ENCODE measurements at regions not wholly inside any gene's neighbourhood (a gene's known extent, or its start where the extent isn't known, plus 50 kb on each side); places are given as distances from the start of the nearest gene placed in this dataset.
"Not testable (repeated sequence)": the region's sequence is repeated elsewhere in the genome, so short reads cannot be mapped to it uniquely, and the experiment has no call there.

DNA sequence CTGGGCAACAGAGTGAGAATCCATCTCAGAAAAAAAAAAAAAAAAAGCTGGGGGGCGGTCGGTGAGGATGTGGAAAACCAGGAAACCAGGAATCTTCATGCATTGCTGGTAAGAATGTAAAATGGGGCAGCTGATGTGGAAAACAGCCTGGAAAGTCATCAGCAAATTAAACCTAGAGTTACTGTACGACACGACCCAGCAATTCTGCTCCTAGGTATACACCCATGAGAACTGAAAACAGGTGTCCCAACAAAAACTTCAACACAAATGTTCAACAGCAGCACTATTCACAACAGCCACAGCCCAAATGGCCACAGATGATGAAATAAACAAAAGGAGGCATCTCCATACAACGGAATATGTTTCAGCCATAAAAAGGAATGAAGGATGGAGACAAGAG, 97.3 kb downstream of the NCOR2 start:
- TF ChIP-seq, protein P1, sequence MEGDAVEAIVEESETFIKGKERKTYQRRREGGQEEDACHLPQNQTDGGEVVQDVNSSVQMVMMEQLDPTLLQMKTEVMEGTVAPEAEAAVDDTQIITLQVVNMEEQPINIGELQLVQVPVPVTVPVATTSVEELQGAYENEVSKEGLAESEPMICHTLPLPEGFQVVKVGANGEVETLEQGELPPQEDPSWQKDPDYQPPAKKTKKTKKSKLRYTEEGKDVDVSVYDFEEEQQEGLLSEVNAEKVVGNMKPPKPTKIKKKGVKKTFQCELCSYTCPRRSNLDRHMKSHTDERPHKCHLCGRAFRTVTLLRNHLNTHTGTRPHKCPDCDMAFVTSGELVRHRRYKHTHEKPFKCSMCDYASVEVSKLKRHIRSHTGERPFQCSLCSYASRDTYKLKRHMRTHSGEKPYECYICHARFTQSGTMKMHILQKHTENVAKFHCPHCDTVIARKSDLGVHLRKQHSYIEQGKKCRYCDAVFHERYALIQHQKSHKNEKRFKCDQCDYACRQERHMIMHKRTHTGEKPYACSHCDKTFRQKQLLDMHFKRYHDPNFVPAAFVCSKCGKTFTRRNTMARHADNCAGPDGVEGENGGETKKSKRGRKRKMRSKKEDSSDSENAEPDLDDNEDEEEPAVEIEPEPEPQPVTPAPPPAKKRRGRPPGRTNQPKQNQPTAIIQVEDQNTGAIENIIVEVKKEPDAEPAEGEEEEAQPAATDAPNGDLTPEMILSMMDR (conservative IDR thresholded peaks at IDR 0.05): no peak
- TF ChIP-seq ZFX (IDR thresholded peaks at IDR 0.05): no peak
- H3K27ac ChIP-seq: no peak overlapping the region

DNA sequence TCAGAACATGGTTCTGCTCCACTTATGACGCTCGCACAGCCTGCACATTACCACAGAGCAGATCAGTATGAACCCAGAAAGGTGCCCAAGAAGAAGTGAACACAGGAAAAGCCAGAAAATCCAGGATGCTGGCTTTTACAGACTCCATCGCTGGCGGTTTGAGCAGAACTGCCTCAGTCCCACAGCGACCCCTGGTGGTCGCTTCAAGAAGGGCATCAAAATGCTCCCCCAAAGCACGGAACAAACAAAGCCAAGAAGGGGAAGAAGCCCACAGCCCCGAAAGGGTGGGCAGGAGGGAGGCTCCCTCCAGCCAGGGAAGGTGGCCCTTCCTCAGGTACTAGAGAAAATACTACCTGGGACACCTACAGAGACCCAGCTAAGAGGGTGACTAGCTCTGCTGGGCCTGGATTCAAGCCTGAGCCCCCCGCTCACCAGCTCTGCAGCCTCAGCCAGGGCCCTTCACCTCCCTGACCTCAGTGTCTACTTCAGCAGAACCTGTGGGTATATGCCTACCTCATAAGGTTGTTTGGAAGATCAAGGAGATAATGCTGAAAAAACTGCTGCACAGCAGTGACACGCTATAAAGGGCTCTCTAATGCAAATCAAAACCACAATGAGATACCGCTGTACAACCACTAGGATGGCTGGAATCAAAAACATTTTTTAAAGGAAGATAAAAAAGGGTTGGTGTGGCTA, 98.1 kb downstream of the NCOR2 start:
- TF ChIP-seq ZFX (IDR thresholded peaks at IDR 0.05): no peak
- TF ChIP-seq, protein P1 (conservative IDR thresholded peaks at IDR 0.05): peak; percentile 67
- H3K27ac ChIP-seq: no peak overlapping the region

DNA sequence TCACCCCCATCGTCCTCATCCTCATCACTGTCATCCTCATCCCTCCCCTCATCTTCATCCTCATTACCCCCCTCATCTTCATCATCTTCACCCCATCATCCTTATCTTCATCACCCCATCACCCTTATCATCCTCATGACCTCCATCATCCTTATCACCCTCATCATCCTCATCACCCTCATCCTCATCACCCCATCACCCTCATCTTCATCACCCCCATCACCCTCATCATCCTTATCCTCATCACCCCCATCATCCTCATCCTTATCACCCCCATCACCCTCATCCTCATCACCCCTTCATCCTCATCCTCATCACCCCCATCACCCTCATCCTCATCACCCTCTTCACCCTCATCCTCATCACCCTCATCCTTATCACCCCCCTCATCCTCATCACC, 99.9 kb downstream of the NCOR2 start:
- not testable (repeated sequence) for H3K27ac ChIP-seq

DNA sequence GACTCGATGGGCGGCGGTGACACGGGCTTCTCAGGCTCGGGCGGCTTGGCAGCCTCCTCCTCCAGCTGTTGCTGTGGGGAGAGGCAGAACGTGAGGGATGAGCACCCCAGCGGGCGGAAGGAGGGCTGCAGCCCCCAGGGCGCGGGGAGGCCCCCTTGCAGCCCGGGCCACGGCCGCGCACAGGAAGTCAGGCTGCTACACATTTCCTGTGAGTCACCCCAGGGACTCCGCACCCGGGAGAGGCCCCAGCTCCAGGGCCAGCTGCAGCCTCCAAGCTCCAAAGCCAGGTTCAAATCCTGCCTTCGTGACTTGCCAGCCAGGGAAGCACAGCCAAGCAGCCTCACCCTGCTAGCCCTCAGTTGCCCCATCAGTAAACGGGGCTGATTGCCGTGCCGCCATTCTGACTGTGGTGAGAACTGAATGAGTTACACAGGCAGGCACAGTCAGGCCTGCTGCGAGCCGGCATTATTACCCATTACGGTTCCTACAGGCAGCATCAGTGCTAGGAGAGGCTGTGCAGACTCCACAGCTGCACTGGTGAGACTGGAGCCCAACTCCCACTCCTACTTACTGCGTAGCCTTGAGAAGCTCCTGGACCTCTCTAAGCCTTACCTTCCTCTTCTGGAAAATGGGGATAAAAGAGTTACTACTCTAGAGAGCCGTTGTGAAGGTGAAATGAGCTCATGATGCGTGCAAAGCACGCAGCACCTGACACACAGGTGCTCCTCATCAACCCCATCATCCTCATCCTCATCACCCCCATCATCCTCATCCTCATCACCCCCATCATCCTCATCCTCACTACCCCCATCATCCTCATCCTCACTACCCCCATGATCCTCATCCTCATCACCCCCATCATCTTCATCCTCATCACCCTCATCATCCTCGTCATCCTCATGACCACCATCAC, 100.9 kb downstream of the NCOR2 start:
- no peak overlapping the region for H3K27ac ChIP-seq
- TF ChIP-seq, protein P1 (conservative IDR thresholded peaks at IDR 0.05): no peak
- TF ChIP-seq ZFX (IDR thresholded peaks at IDR 0.05): no peak

DNA sequence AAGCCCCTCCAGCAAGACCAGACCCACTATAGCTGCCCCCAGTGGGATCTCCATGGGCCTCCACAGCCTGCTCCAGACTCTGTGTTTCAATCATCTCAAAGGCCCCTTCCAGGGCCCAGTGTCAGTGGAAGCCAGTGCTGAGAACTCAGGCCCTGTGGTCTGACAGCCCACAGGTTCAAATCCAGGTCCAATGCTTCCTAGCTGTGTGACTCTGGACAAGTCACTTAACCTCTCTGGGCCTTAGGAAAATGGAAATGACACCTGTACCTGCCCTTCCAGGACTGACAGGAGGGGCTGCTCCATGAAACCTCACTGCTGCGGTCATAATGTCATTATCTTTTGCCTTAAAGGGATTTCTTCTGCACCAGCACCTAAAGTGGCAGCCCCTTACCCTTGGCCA, 101.9 kb downstream of the NCOR2 start:
- no peak overlapping the region for H3K27ac ChIP-seq
- TF ChIP-seq ZFX (IDR thresholded peaks at IDR 0.05): no peak
- TF ChIP-seq, protein P1 (conservative IDR thresholded peaks at IDR 0.05): no peak

DNA sequence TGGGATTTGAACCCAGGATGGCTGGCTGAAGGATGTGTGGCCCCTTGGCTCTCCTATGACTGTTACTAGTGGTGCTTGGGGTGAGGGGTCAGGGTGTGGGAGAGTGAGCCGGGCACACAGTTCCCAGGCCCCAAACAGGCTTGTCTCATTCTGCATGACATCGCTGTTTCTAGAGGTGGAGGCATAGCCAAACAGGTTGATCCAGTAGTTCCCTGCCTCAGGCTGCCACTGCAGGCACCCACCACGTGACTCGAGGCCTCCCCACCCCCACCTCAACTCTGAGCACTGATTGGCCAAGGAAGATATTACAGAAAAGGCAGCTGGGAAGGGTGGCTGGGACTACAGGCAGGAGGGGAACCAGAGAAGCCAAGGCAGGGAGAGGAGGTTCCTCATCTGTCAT, 102.6 kb downstream of the NCOR2 start:
- no peak overlapping the region for H3K27ac ChIP-seq
- TF ChIP-seq, protein P1 (conservative IDR thresholded peaks at IDR 0.05): no peak
- no peak for TF ChIP-seq ZFX (IDR thresholded peaks at IDR 0.05)

DNA sequence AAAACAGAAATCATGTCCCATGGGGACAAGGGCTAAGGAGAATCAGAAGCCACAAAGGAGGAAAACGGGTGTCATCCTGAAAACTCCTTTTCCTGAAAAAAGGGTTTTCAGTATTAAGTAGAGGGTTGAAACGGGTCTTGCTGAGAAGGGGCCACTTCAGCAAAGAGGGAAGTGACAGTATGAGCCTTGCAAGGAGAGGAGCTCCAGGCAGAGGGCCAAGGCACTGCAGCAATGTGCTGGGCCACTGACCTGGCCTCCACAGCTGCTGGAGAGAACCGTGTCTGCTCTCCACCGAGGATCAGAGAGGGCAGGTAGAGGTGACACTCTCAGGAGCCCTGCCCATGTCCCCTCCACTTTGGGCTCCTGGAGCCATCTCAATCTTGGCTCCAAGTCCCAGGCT, 103.3 kb downstream of the NCOR2 start:
- no peak overlapping the region for H3K27ac ChIP-seq
- TF ChIP-seq, protein P1 (conservative IDR thresholded peaks at IDR 0.05): no peak
- no peak for TF ChIP-seq ZFX (IDR thresholded peaks at IDR 0.05)

Data from C4-2B (cell line).